ENCODE measurements at regions not wholly inside any gene's neighbourhood (a gene's known extent, or its start where the extent isn't known, plus 50 kb on each side); places are given as distances from the start of the nearest gene placed in this dataset.
A peak's percentile ranks its signal among the peaks of the same experiment; 100 is the strongest.
"Not testable (repeated sequence)": the region's sequence is repeated elsewhere in the genome, so short reads cannot be mapped to it uniquely, and the experiment has no call there.

GRCh38 chr6:28802417-28803336, 121.1 kb downstream of the TRIM27 start:
- DNase-seq (ENCODE audit: low spot score) = no peak

GRCh38 chr6:28803337-28803709, 120.5 kb downstream of the TRIM27 start:
- DNase-seq (ENCODE audit: low spot score) = no peak

- DNase-seq (ENCODE audit: low spot score) = no peak
Observed at GRCh38 chr6:28807682-28808280, 116.0 kb downstream of the TRIM27 start.

- DNase-seq (ENCODE audit: low spot score) = no peak
Observed at GRCh38 chr6:28808383-28808782, 115.4 kb downstream of the TRIM27 start.

- no peak for DNase-seq (ENCODE audit: low spot score)
Observed at GRCh38 chr6:28809947-28810658, 113.7 kb downstream of the TRIM27 start.

GRCh38 chr6:28810659-28811053, 113.1 kb downstream of the TRIM27 start:
- DNase-seq (ENCODE audit: low spot score) = no peak

- no peak for DNase-seq (ENCODE audit: low spot score)
Observed at GRCh38 chr6:28811873-28812272, 111.9 kb downstream of the TRIM27 start.

GRCh38 chr6:28812778-28813569, 110.8 kb downstream of the TRIM27 start:
- no peak for DNase-seq (ENCODE audit: low spot score)

GRCh38 chr6:28814032-28814976, 109.5 kb downstream of the TRIM27 start:
- DNase-seq (ENCODE audit: low spot score) = no peak

- no peak for DNase-seq (ENCODE audit: low spot score)
Observed at GRCh38 chr6:28816339-28816908, 107.4 kb downstream of the TRIM27 start.

- DNase-seq (ENCODE audit: low spot score) = no peak
Observed at GRCh38 chr6:28816909-28817807, 106.6 kb downstream of the TRIM27 start.

GRCh38 chr6:28817808-28818145, 106.0 kb downstream of the TRIM27 start:
- DNase-seq (ENCODE audit: low spot score) = no peak

- DNase-seq (ENCODE audit: low spot score) = no peak
Observed at GRCh38 chr6:28824793-28825731, 98.7 kb downstream of the TRIM27 start.

- DNase-seq (ENCODE audit: low spot score) = no peak
Observed at GRCh38 chr6:28825732-28826293, 98.0 kb downstream of the TRIM27 start.

- not testable (repeated sequence) for DNase-seq (ENCODE audit: low spot score)
Observed at GRCh38 chr6:28831683-28832082, 92.1 kb downstream of the TRIM27 start.

- DNase-seq (ENCODE audit: low spot score) = not testable (repeated sequence)
Observed at GRCh38 chr6:28836703-28837102, 87.1 kb downstream of the TRIM27 start.

GRCh38 chr6:28838289-28838633, 85.5 kb downstream of the TRIM27 start:
- DNase-seq (ENCODE audit: low spot score) = peak; percentile 83

All from mucosa of gallbladder (tissue), 1 donor.